GM10266 (cell line): ENCODE measurements at regions not wholly inside any gene's neighbourhood (a gene's known extent, or its start where the extent isn't known, plus 50 kb on each side); places are given as distances from the start of the nearest gene placed in this dataset.

ENCODE experiments used
- DNase-seq: peaks from one replicate; pipeline ENCODE4 v3.0.0; 2012; ENCODE audit errors: extremely low spot score
- CTCF ChIP-seq: IDR thresholded peaks from 2 replicates; pipeline ENCODE4 v1.5.1; 2012; ENCODE audit warnings: mild to moderate bottlenecking, low read depth; ENCODE audit not compliant: control insufficient read depth, insufficient read depth; ENCODE audit errors: missing control alignments

DNA sequence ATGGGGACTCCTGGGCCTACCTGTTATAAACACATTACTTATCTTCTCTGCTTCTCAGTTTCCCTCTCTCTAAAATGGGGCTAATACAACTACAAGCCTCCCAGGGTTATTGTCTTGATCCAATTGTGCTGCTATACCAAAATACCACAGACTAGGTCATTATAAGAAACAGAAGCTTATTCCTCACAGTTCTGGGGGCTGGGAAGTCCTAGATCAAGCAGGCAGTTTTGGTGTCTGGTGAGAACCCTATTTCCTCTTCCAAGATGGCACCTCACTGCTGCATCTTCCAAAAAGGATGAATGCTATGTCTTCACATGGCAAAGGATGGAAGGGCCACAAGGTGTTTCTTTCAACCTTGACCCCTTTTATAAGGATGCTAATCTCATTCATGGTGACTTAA, 732.9 kb upstream of the TBX3 start:
- no peak for DNase-seq
- TF ChIP-seq CTCF: no peak

DNA sequence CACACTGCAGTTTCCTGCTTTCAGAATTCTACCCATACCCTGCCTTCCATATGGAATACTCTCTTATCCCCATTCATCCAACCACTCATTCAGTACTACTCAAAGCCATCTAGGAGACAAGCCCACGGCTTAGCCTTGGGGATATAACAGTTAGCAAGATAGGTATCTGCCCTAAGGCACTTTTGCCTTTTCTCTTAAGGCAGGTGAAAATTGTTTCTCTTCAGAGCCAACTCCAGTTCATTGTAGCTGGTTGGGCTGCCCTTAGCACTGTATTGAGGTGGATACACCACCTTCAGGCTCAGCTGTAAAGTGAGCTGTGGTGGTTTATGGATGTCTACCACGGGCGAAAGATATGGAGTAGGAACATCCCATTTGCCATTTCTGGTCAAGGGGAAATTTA, 729.7 kb upstream of the TBX3 start:
- no peak for DNase-seq
- TF ChIP-seq CTCF: no peak

- TF ChIP-seq CTCF: no peak
- no peak for DNase-seq
Measured at GRCh38 chr12:115412831-115413230, 728.9 kb upstream of the TBX3 start.

GRCh38 chr12:115411121-115411520, 727.1 kb upstream of the TBX3 start:
- DNase-seq: no peak
- TF ChIP-seq CTCF: no peak

DNA sequence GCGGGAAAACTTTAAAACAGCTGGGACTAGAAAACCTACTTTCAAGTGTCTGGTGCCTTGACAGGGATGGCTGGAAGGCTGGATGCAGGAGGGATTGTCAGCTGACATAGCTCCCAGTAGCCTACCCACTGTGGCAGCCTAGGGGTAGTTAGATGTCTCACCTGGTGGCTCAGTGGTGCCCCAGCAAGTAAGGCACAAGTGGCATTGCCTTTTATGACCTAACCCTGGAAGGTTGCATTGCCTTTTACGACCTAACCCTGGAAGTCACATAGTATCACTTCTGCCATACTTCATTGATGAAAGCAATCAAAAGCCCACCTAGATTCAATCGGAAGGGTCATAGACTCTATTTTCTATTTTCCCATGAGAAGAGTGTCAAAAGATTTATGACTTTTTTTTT, 724.7 kb upstream of the TBX3 start:
- TF ChIP-seq CTCF: no peak
- no peak for DNase-seq

- no peak for DNase-seq
- no peak for TF ChIP-seq CTCF
Measured at GRCh38 chr12:115407723-115408122, 723.7 kb upstream of the TBX3 start.

- TF ChIP-seq CTCF: no peak
- no peak for DNase-seq
Measured at GRCh38 chr12:115407036-115407435, 723.1 kb upstream of the TBX3 start.
